SK-N-SH (cell line): ENCODE measurements at regions not wholly inside any gene's neighbourhood (a gene's known extent, or its start where the extent isn't known, plus 50 kb on each side); places are given as distances from the start of the nearest gene placed in this dataset.

Experiments used
- CTCF ChIA-PET: fragments of 300-600, 350-600 bp; formaldehyde crosslinking; extraction: SDS; loops from one replicate; lab custom pipeline; 2021; lab: Yijun Ruan, JAX
- POLR2A ChIA-PET: fragments of 350-600 bp; sonication (Branson Sonifier 250); formaldehyde crosslinking; extraction: SDS; loops from one replicate; lab custom pipeline; 2020; ENCODE audit warnings: antibody characterized with exemption, inconsistent platforms; lab: Yijun Ruan, JAX
- DNase-seq: peaks from one replicate; pipeline ENCODE4 v3.0.0; 2012
- H2AFZ ChIP-seq: fragments of 200-600 bp; sonication (generic); 2 replicates; pipeline ENCODE4 v1.8.1; 2016; ENCODE audit warnings: antibody characterized with exemption, mild to moderate bottlenecking, low read depth
- H3F3A ChIP-seq: fragments of 200-600 bp; sonication (generic); replicated peaks from 2 replicates; pipeline ENCODE3; 2016; ENCODE audit warnings: antibody characterized with exemption, mild to moderate bottlenecking; ENCODE audit not compliant: insufficient read depth
- H3K27ac ChIP-seq, 2 experiments: fragments of 200-500 bp in 1 of 2; fragments of 200-600 bp in 1 of 2; sonication (Bioruptor generic) in 1 of 2; sonication (generic), shearing (Covaris generic) in 1 of 2; 2 replicates each; pipeline versions ENCODE4 v1.5.1 to v1.6.1; 2014 to 2016; ENCODE audit warnings: low read depth in 2 of 2, inconsistent platforms in 1 of 2, low read length in 1 of 2, mild to moderate bottlenecking in 1 of 2, mixed read lengths in 1 of 2
- H3K27me3 ChIP-seq: fragments of 200-600 bp; sonication (generic), shearing (Covaris generic); 2 replicates; pipeline ENCODE4 v1.6.1; 2016; ENCODE audit warnings: mixed run types; ENCODE audit not compliant: insufficient read depth
- H3K36me3 ChIP-seq, 2 experiments: fragments of 200-500 bp in 1 of 2; fragments of 200-600 bp in 1 of 2; sonication (Bioruptor generic) in 1 of 2; sonication (generic) in 1 of 2; replicated peaks in 1 of 2; 2 replicates each; pipeline versions ENCODE3 to v1.5.1; 2014 to 2016; ENCODE audit warnings: low read length in 1 of 2, mild to moderate bottlenecking in 1 of 2; ENCODE audit not compliant: insufficient read depth in 2 of 2, control insufficient read depth in 1 of 2
- H3K4me1 ChIP-seq, 2 experiments: fragments of 200-500 bp in 1 of 2; fragments of 200-600 bp in 1 of 2; sonication (Bioruptor generic) in 1 of 2; sonication (generic), shearing (Covaris generic) in 1 of 2; 2 replicates each; pipeline versions ENCODE4 v1.5.1 to v1.6.1; 2014 to 2016; ENCODE audit warnings: low read depth in 1 of 2, low read length in 1 of 2, mixed run types in 1 of 2; ENCODE audit not compliant: insufficient read depth in 2 of 2, control insufficient read depth in 1 of 2
- H3K4me2 ChIP-seq: fragments of 200-600 bp; sonication (generic), shearing (Covaris generic); 2 replicates; pipeline ENCODE4 v1.6.1; 2017; ENCODE audit warnings: mixed run types
- H3K4me3 ChIP-seq, 2 experiments: fragments of 200-500 bp in 1 of 2; fragments of 200-600 bp in 1 of 2; sonication (Bioruptor generic) in 1 of 2; sonication (generic), shearing (Covaris generic) in 1 of 2; 2 replicates each; pipeline versions ENCODE4 v1.5.1 to v1.8.1; 2014 to 2016; ENCODE audit warnings: low read depth in 2 of 2, inconsistent platforms in 1 of 2, low read length in 1 of 2, mild to moderate bottlenecking in 1 of 2, mixed read lengths in 1 of 2, moderate library complexity in 1 of 2
- H3K79me2 ChIP-seq: fragments of 200-600 bp; sonication (generic); 2 replicates; pipeline ENCODE4 v1.8.1; 2017; ENCODE audit warnings: mild to moderate bottlenecking; ENCODE audit not compliant: insufficient read depth
- H3K9ac ChIP-seq: fragments of 200-600 bp; sonication (generic); 2 replicates; pipeline ENCODE4 v1.6.1; 2017; ENCODE audit warnings: mixed run types
- H3K9me2 ChIP-seq: fragments of 200-600 bp; sonication (generic); 2 replicates; pipeline ENCODE4 v1.6.1; 2017; ENCODE audit warnings: mixed run types
- H3K9me3 ChIP-seq: fragments of 200-600 bp; sonication (generic); 2 replicates; pipeline ENCODE4 v1.6.1; 2017; ENCODE audit warnings: mixed run types, mild to moderate bottlenecking, moderate library complexity
- H4K20me1 ChIP-seq: fragments of 200-600 bp; sonication (generic); 2 replicates; pipeline ENCODE4 v1.6.1; 2017; ENCODE audit warnings: mild to moderate bottlenecking, mixed run types; ENCODE audit not compliant: insufficient read depth
- CHD2 ChIP-seq: fragments of 150-350 bp; IDR thresholded peaks from 2 replicates; pipeline ENCODE4 v1.6.1; 2018; ENCODE audit warnings: low read length; ENCODE audit not compliant: partially characterized antibody
- EP300 ChIP-seq, 2 experiments: IDR thresholded peaks; 2 replicates each; pipeline versions ENCODE4 v1.4.0 to v1.6.1; 2012; ENCODE audit warnings: borderline replicate concordance in 1 of 2, low read depth in 1 of 2, low read length in 1 of 2
- EZH2phosphoT487 ChIP-seq: fragments of 200-600 bp; sonication (generic); IDR thresholded peaks from 2 replicates; pipeline ENCODE4 v1.6.1; 2017; ENCODE audit warnings: low read depth, mixed run types, mild to moderate bottlenecking, antibody characterized with exemption, moderate library complexity, borderline replicate concordance
- FOXM1 ChIP-seq: IDR thresholded peaks from 2 replicates; pipeline ENCODE4 v1.4.0; 2012; ENCODE audit warnings: low read depth, mild to moderate bottlenecking
- GABPA ChIP-seq: IDR thresholded peaks from 2 replicates; pipeline ENCODE4 v1.4.0; 2012; ENCODE audit warnings: low read depth, mild to moderate bottlenecking
- GATA2 ChIP-seq: sonication (generic); formaldehyde crosslinking; IDR thresholded peaks from 2 replicates; pipeline ENCODE4 v1.5.0; 2020; ENCODE audit warnings: mild to moderate bottlenecking, missing genetic modification reagents
- JUND ChIP-seq: IDR thresholded peaks from 2 replicates; pipeline ENCODE4 v1.4.0; 2012
- MEF2A ChIP-seq: IDR thresholded peaks from 2 replicates; pipeline ENCODE4 v1.4.0; 2012; ENCODE audit warnings: low read depth, borderline replicate concordance
- MXI1 ChIP-seq: IDR thresholded peaks from 2 replicates; pipeline ENCODE4 v1.6.1; 2012; ENCODE audit warnings: mild to moderate bottlenecking, low read depth, low read length, improper control_type of control experiment
- NRF1 ChIP-seq: IDR thresholded peaks from 2 replicates; pipeline ENCODE4 v1.6.1; 2012; ENCODE audit warnings: low read depth, mild to moderate bottlenecking, low read length
- POLR2AphosphoS5 ChIP-seq: IDR thresholded peaks from 2 replicates; pipeline ENCODE4 v1.6.1; 2012; ENCODE audit warnings: low read depth, low read length
- RAD21 ChIP-seq: IDR thresholded peaks from 2 replicates; pipeline ENCODE4 v1.6.1; 2012; ENCODE audit warnings: mild to moderate bottlenecking, low read length
- RXRA ChIP-seq: IDR thresholded peaks from 2 replicates; pipeline ENCODE4 v1.4.0; 2012; ENCODE audit warnings: low read depth, mild to moderate bottlenecking, borderline replicate concordance
- SMC3 ChIP-seq: IDR thresholded peaks from 2 replicates; pipeline ENCODE4 v1.6.1; 2012; ENCODE audit warnings: low read depth, low read length, improper control_type of control experiment
- YY1 ChIP-seq: IDR thresholded peaks from 2 replicates; pipeline ENCODE4 v1.4.0; 2012; ENCODE audit warnings: low read depth, mild to moderate bottlenecking
- WGBS: methylation state at CpG from one replicate; pipeline ENCODE4 v1.1.6; 2017; ENCODE audit warnings: low lambda C conversion rate; 5-methylcytosine and 5-hydroxymethylcytosine counted together
- TF ChIP-seq, protein P1 (sequence below): IDR thresholded peaks from 2 replicates; pipeline ENCODE4 v1.4.0; 2012; ENCODE audit warnings: low read depth, borderline replicate concordance
- TF ChIP-seq, protein P2 (sequence below): IDR thresholded peaks from 2 replicates; pipeline ENCODE4; 2012
- TF ChIP-seq, protein P3 (sequence below): fragments of 150-350 bp; IDR thresholded peaks from 2 replicates; pipeline ENCODE4 v1.6.1; 2017; ENCODE audit warnings: antibody characterized with exemption, low read length, low read depth, borderline replicate concordance
- TF ChIP-seq, protein P4 (sequence below): IDR thresholded peaks from 2 replicates; pipeline ENCODE4 v1.4.0; 2012; ENCODE audit warnings: low read depth
- TF ChIP-seq, protein P5 (sequence below): fragments of 150-350 bp; IDR thresholded peaks from 2 replicates; pipeline ENCODE4 v1.6.1; 2016; ENCODE audit warnings: mild to moderate bottlenecking, low read depth, low read length

DNA sequence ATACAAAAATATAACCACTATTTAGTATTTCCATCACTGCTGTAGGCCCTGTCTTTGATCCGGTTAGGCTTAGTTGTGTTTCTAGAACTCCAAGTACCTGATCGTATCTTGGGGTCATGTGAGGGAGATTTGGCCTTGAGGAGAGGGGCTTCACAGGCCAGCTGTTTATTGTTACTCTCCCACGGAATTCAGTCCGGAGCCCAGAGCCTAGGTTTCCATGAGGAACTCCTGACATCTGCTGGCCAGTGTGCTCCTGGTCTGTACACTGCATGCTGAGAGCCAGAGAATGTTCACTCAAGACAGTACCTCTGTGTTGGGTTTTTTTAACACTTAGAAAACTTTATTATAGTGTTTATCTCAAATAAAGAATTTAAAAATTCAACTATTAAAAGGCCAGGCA is 341.0 kb upstream of the TMEM132C start:
- Histone ChIP-seq H3K9me2 (no peaks in the 10 kb centered on the region), H3F3A (no peaks in the 10 kb centered on the region), H3K27me3 (no peaks in the 10 kb centered on the region), H3K9ac (no peak overlapping the region), H3K79me2 (no peaks in the 10 kb centered on the region), H2AFZ (no peak overlapping the region), H3K27ac (no peak overlapping the region), H3K36me3 (no peaks in the 10 kb centered on the region), H3K4me1 (no peaks in the 10 kb centered on the region), H3K4me2 (no peak overlapping the region), H3K9me3 (no peaks in the 10 kb centered on the region; the same call in none of the 2 replicates), H3K4me3 (no peak overlapping the region), H4K20me1 (no peaks in the 10 kb centered on the region)
- CTCF ChIA-PET = interaction anchor here (0.6 to 1.4 kb wide), 4 partner anchors 143 to 539 kb away, joined by 3 read pairs; no protein-coding TSS in a partner anchor
- POLR2A ChIA-PET = no interaction called here
- WGBS = 14% methylated on average over 4 of the region's 4 CpGs
- peak; percentile 31 for DNase-seq
- TF ChIP-seq, protein P1, sequence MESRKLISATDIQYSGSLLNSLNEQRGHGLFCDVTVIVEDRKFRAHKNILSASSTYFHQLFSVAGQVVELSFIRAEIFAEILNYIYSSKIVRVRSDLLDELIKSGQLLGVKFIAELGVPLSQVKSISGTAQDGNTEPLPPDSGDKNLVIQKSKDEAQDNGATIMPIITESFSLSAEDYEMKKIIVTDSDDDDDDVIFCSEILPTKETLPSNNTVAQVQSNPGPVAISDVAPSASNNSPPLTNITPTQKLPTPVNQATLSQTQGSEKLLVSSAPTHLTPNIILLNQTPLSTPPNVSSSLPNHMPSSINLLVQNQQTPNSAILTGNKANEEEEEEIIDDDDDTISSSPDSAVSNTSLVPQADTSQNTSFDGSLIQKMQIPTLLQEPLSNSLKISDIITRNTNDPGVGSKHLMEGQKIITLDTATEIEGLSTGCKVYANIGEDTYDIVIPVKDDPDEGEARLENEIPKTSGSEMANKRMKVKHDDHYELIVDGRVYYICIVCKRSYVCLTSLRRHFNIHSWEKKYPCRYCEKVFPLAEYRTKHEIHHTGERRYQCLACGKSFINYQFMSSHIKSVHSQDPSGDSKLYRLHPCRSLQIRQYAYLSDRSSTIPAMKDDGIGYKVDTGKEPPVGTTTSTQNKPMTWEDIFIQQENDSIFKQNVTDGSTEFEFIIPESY = no peak
- TF ChIP-seq SMC3 (peak; percentile 34; the same call in 1 of the 2 replicates), RAD21 (peak; percentile 70), MXI1 (no peak)
- TF ChIP-seq, protein P2, sequence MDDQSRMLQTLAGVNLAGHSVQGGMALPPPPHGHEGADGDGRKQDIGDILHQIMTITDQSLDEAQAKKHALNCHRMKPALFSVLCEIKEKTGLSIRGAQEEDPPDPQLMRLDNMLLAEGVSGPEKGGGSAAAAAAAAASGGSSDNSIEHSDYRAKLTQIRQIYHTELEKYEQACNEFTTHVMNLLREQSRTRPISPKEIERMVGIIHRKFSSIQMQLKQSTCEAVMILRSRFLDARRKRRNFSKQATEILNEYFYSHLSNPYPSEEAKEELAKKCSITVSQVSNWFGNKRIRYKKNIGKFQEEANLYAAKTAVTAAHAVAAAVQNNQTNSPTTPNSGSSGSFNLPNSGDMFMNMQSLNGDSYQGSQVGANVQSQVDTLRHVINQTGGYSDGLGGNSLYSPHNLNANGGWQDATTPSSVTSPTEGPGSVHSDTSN = no peak

DNA sequence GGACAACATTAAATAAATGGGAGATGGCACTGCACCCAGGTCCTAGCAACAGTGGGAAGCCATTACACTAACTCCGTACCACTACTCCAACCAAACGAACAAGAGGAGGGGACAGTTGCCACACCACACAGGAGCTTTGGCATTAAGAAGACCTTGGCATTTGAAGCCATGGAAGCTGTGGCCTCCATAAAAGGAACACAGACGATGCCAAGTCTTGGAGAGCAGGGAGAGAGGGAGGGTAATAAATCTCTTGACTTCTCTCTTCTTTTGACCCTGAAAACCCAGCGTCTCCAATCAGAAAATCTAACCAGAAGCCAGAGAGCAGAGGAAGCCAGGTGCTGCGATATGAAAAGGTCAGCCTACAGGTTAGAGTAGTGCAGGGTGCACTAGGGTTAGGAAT is 338.8 kb upstream of the TMEM132C start:
- Histone ChIP-seq H3K4me2 (no peak overlapping the region), H3F3A (no peaks in the 10 kb centered on the region), H3K79me2 (no peaks in the 10 kb centered on the region), H3K36me3 (no peaks in the 10 kb centered on the region), H3K4me1 (no peaks in the 10 kb centered on the region), H2AFZ (no peak overlapping the region), H3K9me2 (no peaks in the 10 kb centered on the region), H3K27ac (no peak overlapping the region), H3K27me3 (no peaks in the 10 kb centered on the region), H3K9ac (no peak overlapping the region), H3K4me3 (no peak overlapping the region), H3K9me3 (no peaks in the 10 kb centered on the region; the same call in none of the 2 replicates), H4K20me1 (no peaks in the 10 kb centered on the region)
- no peak for DNase-seq
- 16% methylated on average over 5 of the region's 5 CpGs for WGBS
- CTCF ChIA-PET = interaction anchor here (1.7 kb wide), 1 partner anchor 9 kb away, joined by 4 read pairs; no protein-coding TSS in a partner anchor
- POLR2A ChIA-PET = no interaction called here
- TF ChIP-seq, protein P3, sequence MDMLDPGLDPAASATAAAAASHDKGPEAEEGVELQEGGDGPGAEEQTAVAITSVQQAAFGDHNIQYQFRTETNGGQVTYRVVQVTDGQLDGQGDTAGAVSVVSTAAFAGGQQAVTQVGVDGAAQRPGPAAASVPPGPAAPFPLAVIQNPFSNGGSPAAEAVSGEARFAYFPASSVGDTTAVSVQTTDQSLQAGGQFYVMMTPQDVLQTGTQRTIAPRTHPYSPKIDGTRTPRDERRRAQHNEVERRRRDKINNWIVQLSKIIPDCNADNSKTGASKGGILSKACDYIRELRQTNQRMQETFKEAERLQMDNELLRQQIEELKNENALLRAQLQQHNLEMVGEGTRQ = no peak
- TF ChIP-seq JUND (no peak), EZH2phosphoT487 (no peak), YY1 (no peak), FOXM1 (no peak), GATA2 (CRISPR knock-in tag) (no peak), EP300 (IDR thresholded peaks at IDR 0.05; ENCODE audit: borderline replicate concordance in 1 of 2, low read depth in 1 of 2, low read length in 1 of 2) (no peak), POLR2AphosphoS5 (no peak), RXRA (no peak), GABPA (no peak), RAD21 (no peak), NRF1 (no peak), MEF2A (no peak), CHD2 (no peak)
- TF ChIP-seq, protein P4, sequence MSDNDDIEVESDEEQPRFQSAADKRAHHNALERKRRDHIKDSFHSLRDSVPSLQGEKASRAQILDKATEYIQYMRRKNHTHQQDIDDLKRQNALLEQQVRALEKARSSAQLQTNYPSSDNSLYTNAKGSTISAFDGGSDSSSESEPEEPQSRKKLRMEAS = no peak
- TF ChIP-seq, protein P5, sequence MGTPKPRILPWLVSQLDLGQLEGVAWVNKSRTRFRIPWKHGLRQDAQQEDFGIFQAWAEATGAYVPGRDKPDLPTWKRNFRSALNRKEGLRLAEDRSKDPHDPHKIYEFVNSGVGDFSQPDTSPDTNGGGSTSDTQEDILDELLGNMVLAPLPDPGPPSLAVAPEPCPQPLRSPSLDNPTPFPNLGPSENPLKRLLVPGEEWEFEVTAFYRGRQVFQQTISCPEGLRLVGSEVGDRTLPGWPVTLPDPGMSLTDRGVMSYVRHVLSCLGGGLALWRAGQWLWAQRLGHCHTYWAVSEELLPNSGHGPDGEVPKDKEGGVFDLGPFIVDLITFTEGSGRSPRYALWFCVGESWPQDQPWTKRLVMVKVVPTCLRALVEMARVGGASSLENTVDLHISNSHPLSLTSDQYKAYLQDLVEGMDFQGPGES = no peak
